ENCODE measurements at regions not wholly inside any gene's neighbourhood (a gene's known extent, or its start where the extent isn't known, plus 50 kb on each side); places are given as distances from the start of the nearest gene placed in this dataset.

GRCh38 chr3:107870943-107871638 is 219.7 kb downstream of the CD47 start:
- POLR2A ChIA-PET, result no interaction called here
- ATAC-seq (peak; percentile 77), DNase-seq (no peak)
- intact Hi-C loops (cut with micrococcal nuclease), result no loop called here
- peaks cover 13% of the 10 kb centered on the region for H3K4me1 Mint-ChIP-seq (ENCODE audit: low read depth)
- no peak overlapping the region for H3K4me3 Mint-ChIP-seq
- H3K9me3 Mint-ChIP-seq, result no peaks in the 10 kb centered on the region
- CTCF ChIA-PET, result interaction anchor here (0.7 to 2.4 kb wide), 3 partner anchors 11 to 25 kb away, joined by 3 to 8 read pairs (median 7); no protein-coding TSS in a partner anchor
- H3K36me3 Mint-ChIP-seq (ENCODE audit: low read depth), result no peaks in the 10 kb centered on the region
- H3K27ac Mint-ChIP-seq, result no peak overlapping the region
- H3K27me3 Mint-ChIP-seq, result no peaks in the 10 kb centered on the region
- no peak for TF ChIP-seq CTCF (IDR thresholded peaks at IDR 0.05)

- H3K4me1 Mint-ChIP-seq (ENCODE audit: low read depth), result peaks cover 13% of the 10 kb centered on the region
- intact Hi-C loops (cut with micrococcal nuclease), result no loop called here
- H3K4me3 Mint-ChIP-seq, result no peak overlapping the region
- H3K9me3 Mint-ChIP-seq, result no peaks in the 10 kb centered on the region
- H3K36me3 Mint-ChIP-seq (ENCODE audit: low read depth), result no peaks in the 10 kb centered on the region
- ChIA-PET CTCF (interaction anchor here (0.7 to 2.4 kb wide), 6 partner anchors 10 to 284 kb away, joined by 3 to 8 read pairs (median 4); no protein-coding TSS in a partner anchor), POLR2A (interaction anchor here (0.8 kb wide), 1 partner anchor 132 kb away, joined by 3 read pairs; no protein-coding TSS in a partner anchor)
- ATAC-seq (peak; percentile 32), DNase-seq (no peak)
- no peak for TF ChIP-seq CTCF (IDR thresholded peaks at IDR 0.05)
- H3K27ac Mint-ChIP-seq, result no peak overlapping the region
- peaks cover 2% of the 10 kb centered on the region for H3K27me3 Mint-ChIP-seq
Measured at GRCh38 chr3:107870096-107870495, 220.7 kb downstream of the CD47 start.

- no peak for TF ChIP-seq CTCF (IDR thresholded peaks at IDR 0.05)
- ATAC-seq, result no peak
- ChIA-PET POLR2A (no interaction called here), CTCF (interaction anchor here (1.1 to 1.4 kb wide), 3 partner anchors 23 to 178 kb away, joined by 3 to 4 read pairs (median 4); no protein-coding TSS in a partner anchor)
- no peaks in the 10 kb centered on the region for H3K36me3 Mint-ChIP-seq (ENCODE audit: low read depth)
- H3K27ac Mint-ChIP-seq, result no peak overlapping the region
- no peaks in the 10 kb centered on the region for H3K9me3 Mint-ChIP-seq
- no peak for DNase-seq
- intact Hi-C loops (cut with micrococcal nuclease), result no loop called here
- peaks cover 2% of the 10 kb centered on the region for H3K27me3 Mint-ChIP-seq
- H3K4me3 Mint-ChIP-seq, result no peak overlapping the region
- peaks cover 13% of the 10 kb centered on the region for H3K4me1 Mint-ChIP-seq (ENCODE audit: low read depth)
Measured at GRCh38 chr3:107868449-107868848, 222.4 kb downstream of the CD47 start.

GRCh38 chr3:107861904-107862303 is 228.9 kb downstream of the CD47 start:
- ATAC-seq, result no peak
- Mint-ChIP-seq H3K27me3 (peaks cover 4% of the 10 kb centered on the region), H3K4me3 (no peak overlapping the region), H3K4me1 (ENCODE audit: low read depth) (no peaks in the 10 kb centered on the region), H3K27ac (no peak overlapping the region), H3K9me3 (no peaks in the 10 kb centered on the region), H3K36me3 (ENCODE audit: low read depth) (no peaks in the 10 kb centered on the region)
- POLR2A ChIA-PET, result no interaction called here
- DNase-seq, result no peak
- CTCF ChIA-PET, result interaction anchor here (0.8 to 0.9 kb wide), 2 partner anchors 11 to 16 kb away, joined by 3 to 4 read pairs; no protein-coding TSS in a partner anchor
- intact Hi-C loops (cut with micrococcal nuclease), result no loop called here
- TF ChIP-seq CTCF (IDR thresholded peaks at IDR 0.05), result no peak

GRCh38 chr3:107861422-107861821 is 229.4 kb downstream of the CD47 start:
- H3K4me3 Mint-ChIP-seq, result no peak overlapping the region
- H3K27ac Mint-ChIP-seq, result no peak overlapping the region
- H3K27me3 Mint-ChIP-seq, result peaks cover 4% of the 10 kb centered on the region
- intact Hi-C loops (cut with micrococcal nuclease), result no loop called here
- DNase-seq (no peak), ATAC-seq (no peak)
- ChIA-PET POLR2A (no interaction called here), CTCF (interaction anchor here (0.8 to 0.9 kb wide), 2 partner anchors 11 to 16 kb away, joined by 3 to 4 read pairs; no protein-coding TSS in a partner anchor)
- no peaks in the 10 kb centered on the region for H3K9me3 Mint-ChIP-seq
- no peaks in the 10 kb centered on the region for H3K36me3 Mint-ChIP-seq (ENCODE audit: low read depth)
- TF ChIP-seq CTCF (IDR thresholded peaks at IDR 0.05), result no peak
- no peaks in the 10 kb centered on the region for H3K4me1 Mint-ChIP-seq (ENCODE audit: low read depth)
